Ovary (tissue), 7 donors: ENCODE measurements at regions not wholly inside any gene's neighbourhood (a gene's known extent, or its start where the extent isn't known, plus 50 kb on each side); places are given as distances from the start of the nearest gene placed in this dataset.

Source experiments
- DNase-seq, 5 donors: peaks; one replicate each; pipeline ENCODE4 v3.0.0-alpha.2; 2019 to 2020
- H3K27ac ChIP-seq, 2 donors: fragments of 200-600 bp; one replicate each; pipeline versions ENCODE4 v1.5.1 to v1.8.0; 2019 to 2022
- H3K27me3 ChIP-seq: fragments of 200-600 bp; one replicate; pipeline ENCODE4 v1.8.0; 2022
- H3K36me3 ChIP-seq: fragments of 200-600 bp; sonication (generic); one replicate; pipeline ENCODE4 v1.5.1; 2019
- H3K4me1 ChIP-seq: one replicate; pipeline ENCODE4 v1.8.1; 2013; ENCODE audit warnings: mild to moderate bottlenecking, moderate library complexity; ENCODE audit not compliant: insufficient read depth
- H3K4me3 ChIP-seq: fragments of 200-600 bp; sonication (generic); one replicate; pipeline ENCODE4 v1.5.1; 2017
- H3K9me3 ChIP-seq, 2 donors: fragments of 200-600 bp in 1 of 2; sonication (generic) in 1 of 2; one replicate each; pipeline versions ENCODE4 v1.5.1 to v1.8.1; 2013 to 2019; ENCODE audit warnings: mild to moderate bottlenecking in 1 of 2, moderate library complexity in 1 of 2
- CTCF ChIP-seq, 3 donors: fragments of 450-650 bp in 2 of 3; fragments of 200-600 bp in 1 of 3; IDR thresholded peaks; one replicate each; pipeline versions ENCODE4 v1.5.1 to v1.8.0; 2016 to 2022; ENCODE audit warnings: antibody characterized with exemption in 3 of 3, mild to moderate bottlenecking in 1 of 3
- EP300 ChIP-seq: sonication (generic); formaldehyde crosslinking; IDR thresholded peaks from one replicate; pipeline ENCODE4 v1.6.1; 2017; ENCODE audit warnings: antibody characterized with exemption
- POLR2A ChIP-seq: fragments of 450-650 bp; IDR thresholded peaks from one replicate; pipeline ENCODE4 v1.6.1; 2017; ENCODE audit warnings: antibody characterized with exemption, mild to moderate bottlenecking, moderate library complexity
- WGBS, 3 donors: extraction: QIAGEN DNeasy Blood & Tissue Kit in 1 of 3; methylation state at CpG; one replicate each; pipeline versions ENCODE4 v1.1.5 to v1.1.7; 2013 to 2017; 5-methylcytosine and 5-hydroxymethylcytosine counted together
- intact Hi-C, 4 donors: fragments of 100-400 bp; cut with DNase I; formaldehyde crosslinking; loops; one replicate each; pipeline versions ENCODE4 v1.11.0 to v1.15.1; 2022 to 2023
- donor health status: DM: no; HTN: no; CAD: no; lungs with moderate emphysema.
- donor health status: DM: no; HTN: no; CAD: no.
- donor health status: Bipolar disorder and iron deficiency.
- donor health status: DM: no; HTN: no; CAD: no.
- donor health status: DM: yes; HTN: yes; CAD: no.

- Histone ChIP-seq H3K27me3 (no peaks in the 10 kb centered on the region), H3K9me3 (no peaks in the 10 kb centered on the region), H3K4me1 (no peaks in the 10 kb centered on the region), H3K4me3 (no peak overlapping the region), H3K36me3 (no peaks in the 10 kb centered on the region), H3K27ac (no peak overlapping the region)
- intact Hi-C loops = loop anchor here in 1 of 4 donors (10.0 kb wide), 1 partner anchor 823 kb away; the partner anchor contains the start of gene GRIN2A
- no peak for DNase-seq
- TF ChIP-seq POLR2A (no peak), CTCF (IDR thresholded peaks at IDR 0.05) (no peak), EP300 (no peak)
- 88 to 91% (median 89%) methylated on average over 8 of the region's 8 CpGs for WGBS, 3 donors
Measured at GRCh38 chr16:9362050-9362449, 270.6 kb downstream of the HAPSTR1 start.

- H3K27ac ChIP-seq = no peak overlapping the region
- no peaks in the 10 kb centered on the region for H3K9me3 ChIP-seq
- TF ChIP-seq CTCF (IDR thresholded peaks at IDR 0.05) = no peak
- TF ChIP-seq POLR2A = no peak
- no peak for TF ChIP-seq EP300
- WGBS, 3 donors = 78 to 85% (median 85%) methylated on average over 3 of the region's 3 CpGs
- no peaks in the 10 kb centered on the region for H3K36me3 ChIP-seq
- no peaks in the 10 kb centered on the region for H3K27me3 ChIP-seq
- H3K4me3 ChIP-seq = no peak overlapping the region
- intact Hi-C loops = loop anchor here in 1 of 4 donors (10.0 kb wide), 1 partner anchor 822 kb away; the partner anchor contains the start of gene GRIN2A
- H3K4me1 ChIP-seq = no peaks in the 10 kb centered on the region
- DNase-seq = no peak
Measured at GRCh38 chr16:9362604-9363003, 271.2 kb downstream of the HAPSTR1 start.

- H3K9me3 ChIP-seq = no peaks in the 10 kb centered on the region
- no peak for DNase-seq
- no peaks in the 10 kb centered on the region for H3K36me3 ChIP-seq
- H3K4me1 ChIP-seq = no peaks in the 10 kb centered on the region
- intact Hi-C loops = loop anchor here in 1 of 4 donors (10.0 kb wide), 1 partner anchor 821 kb away; the partner anchor contains the start of gene GRIN2A
- TF ChIP-seq EP300 (no peak), CTCF (IDR thresholded peaks at IDR 0.05) (no peak), POLR2A (no peak)
- 88 to 91% (median 88%) methylated on average over 10 of the region's 10 CpGs for WGBS, 3 donors
- H3K27ac ChIP-seq = no peak overlapping the region
- H3K27me3 ChIP-seq = no peaks in the 10 kb centered on the region
- H3K4me3 ChIP-seq = no peak overlapping the region
Measured at GRCh38 chr16:9363520-9363919, 272.1 kb downstream of the HAPSTR1 start.

GRCh38 chr16:9364721-9365369 is 273.4 kb downstream of the HAPSTR1 start:
- no peak for DNase-seq
- Histone ChIP-seq H3K9me3 (no peaks in the 10 kb centered on the region), H3K36me3 (no peaks in the 10 kb centered on the region), H3K4me1 (no peaks in the 10 kb centered on the region), H3K4me3 (no peak overlapping the region), H3K27ac (no peak overlapping the region), H3K27me3 (no peaks in the 10 kb centered on the region)
- intact Hi-C loops = loop anchor here in 1 of 4 donors (10.0 kb wide), 1 partner anchor 820 kb away; the partner anchor contains the start of gene GRIN2A
- 42 to 49% (median 49%) methylated on average over 2 of the region's 2 CpGs for WGBS, 3 donors
- TF ChIP-seq CTCF (IDR thresholded peaks at IDR 0.05) = no peak
- TF ChIP-seq EP300 = no peak
- no peak for TF ChIP-seq POLR2A
